ENCODE measurements at regions not wholly inside any gene's neighbourhood (a gene's known extent, or its start where the extent isn't known, plus 50 kb on each side); places are given as distances from the start of the nearest gene placed in this dataset.
A peak's percentile ranks its signal among the peaks of the same experiment; 100 is the strongest.

GRCh38 chr3:73801444-73801843 is 176.7 kb upstream of the PDZRN3 start:
- no peak for DNase-seq
- H3K4me3 ChIP-seq, result no peak overlapping the region
- peaks cover 0 to 2% (median 0%) of the 10 kb centered on the region in 4 donors for H3K9me3 ChIP-seq (ENCODE audit: control insufficient read depth in 4 of 4, insufficient read depth in 3 of 4, low read length in 3 of 4)
- no peaks in the 10 kb centered on the region for H3K4me1 ChIP-seq (ENCODE audit: control insufficient read depth in 5 of 5, insufficient read depth in 5 of 5, low read length in 5 of 5)
- no peak overlapping the region for H3K27ac ChIP-seq (ENCODE audit: low read depth in 1 of 2, low read length in 1 of 2)
- H3K36me3 ChIP-seq (ENCODE audit: control insufficient read depth in 4 of 4, insufficient read depth in 4 of 4, low read length in 4 of 4), result no peaks in the 10 kb centered on the region
- H3K27me3 ChIP-seq (ENCODE audit: control insufficient read depth in 3 of 3, insufficient read depth in 3 of 3, low read length in 2 of 3), result no peaks in the 10 kb centered on the region
- 86 to 92% methylated on average over 2 of the region's 2 CpGs for WGBS, 2 donors
- TF ChIP-seq, protein P1, sequence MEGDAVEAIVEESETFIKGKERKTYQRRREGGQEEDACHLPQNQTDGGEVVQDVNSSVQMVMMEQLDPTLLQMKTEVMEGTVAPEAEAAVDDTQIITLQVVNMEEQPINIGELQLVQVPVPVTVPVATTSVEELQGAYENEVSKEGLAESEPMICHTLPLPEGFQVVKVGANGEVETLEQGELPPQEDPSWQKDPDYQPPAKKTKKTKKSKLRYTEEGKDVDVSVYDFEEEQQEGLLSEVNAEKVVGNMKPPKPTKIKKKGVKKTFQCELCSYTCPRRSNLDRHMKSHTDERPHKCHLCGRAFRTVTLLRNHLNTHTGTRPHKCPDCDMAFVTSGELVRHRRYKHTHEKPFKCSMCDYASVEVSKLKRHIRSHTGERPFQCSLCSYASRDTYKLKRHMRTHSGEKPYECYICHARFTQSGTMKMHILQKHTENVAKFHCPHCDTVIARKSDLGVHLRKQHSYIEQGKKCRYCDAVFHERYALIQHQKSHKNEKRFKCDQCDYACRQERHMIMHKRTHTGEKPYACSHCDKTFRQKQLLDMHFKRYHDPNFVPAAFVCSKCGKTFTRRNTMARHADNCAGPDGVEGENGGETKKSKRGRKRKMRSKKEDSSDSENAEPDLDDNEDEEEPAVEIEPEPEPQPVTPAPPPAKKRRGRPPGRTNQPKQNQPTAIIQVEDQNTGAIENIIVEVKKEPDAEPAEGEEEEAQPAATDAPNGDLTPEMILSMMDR (IDR thresholded peaks at IDR 0.05; ENCODE audit: control extremely low read depth, extremely low read depth), result no peak
- H3K9ac ChIP-seq (ENCODE audit: insufficient read depth in 1 of 2, low read length in 2 of 2), result no peak overlapping the region
- ATAC-seq (ENCODE audit: insufficient read depth, low FRiP score), result no peak

- peaks cover 0 to 6% (median 0%) of the 10 kb centered on the region in 5 donors for H3K4me1 ChIP-seq (ENCODE audit: control insufficient read depth in 5 of 5, insufficient read depth in 5 of 5, low read length in 5 of 5)
- ATAC-seq (ENCODE audit: insufficient read depth, low FRiP score), result no peak
- H3K27ac ChIP-seq (ENCODE audit: low read depth in 1 of 2, low read length in 1 of 2), result peak overlapping the region in 1 of 2 donors; percentile 21
- H3K9ac ChIP-seq (ENCODE audit: insufficient read depth in 1 of 2, low read length in 2 of 2), result no peak overlapping the region
- WGBS, 2 donors, result 30 to 63% methylated on average over 1 of the region's 1 CpG
- peak in 2 of 3 donors; percentile 71 to 80 for DNase-seq
- no peaks in the 10 kb centered on the region for H3K36me3 ChIP-seq (ENCODE audit: control insufficient read depth in 4 of 4, insufficient read depth in 4 of 4, low read length in 4 of 4)
- H3K9me3 ChIP-seq (ENCODE audit: control insufficient read depth in 4 of 4, insufficient read depth in 3 of 4, low read length in 3 of 4), result peaks cover 0 to 2% (median 0%) of the 10 kb centered on the region in 4 donors
- no peak overlapping the region for H3K4me3 ChIP-seq
- no peaks in the 10 kb centered on the region for H3K27me3 ChIP-seq (ENCODE audit: control insufficient read depth in 3 of 3, insufficient read depth in 3 of 3, low read length in 2 of 3)
- TF ChIP-seq, protein P1 (IDR thresholded peaks at IDR 0.05; ENCODE audit: control extremely low read depth, extremely low read depth), result no peak
Observed at GRCh38 chr3:73797311-73797710, 172.6 kb upstream of the PDZRN3 start.

DNA sequence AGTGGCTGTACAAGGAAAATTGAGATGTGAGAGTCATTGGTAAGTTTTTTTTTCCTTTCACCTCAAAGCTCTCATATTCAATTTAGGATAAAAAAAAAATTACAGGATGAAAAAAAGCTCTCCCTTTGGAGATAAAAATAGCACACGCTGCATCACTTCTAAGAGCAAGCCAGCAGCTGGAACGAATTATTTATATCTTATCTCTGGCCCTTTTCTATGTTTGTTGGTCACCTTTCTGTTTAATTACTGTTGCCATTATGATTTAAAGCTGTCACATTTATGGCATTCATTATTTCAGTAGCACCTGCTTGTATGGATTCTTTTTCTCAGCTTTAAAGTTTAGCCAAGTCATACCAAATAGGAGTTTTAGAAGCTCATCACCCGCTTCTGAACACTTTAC is 171.6 kb upstream of the PDZRN3 start:
- WGBS, 2 donors, result 62 to 73% methylated on average over 3 of the region's 3 CpGs
- no peak for ATAC-seq (ENCODE audit: insufficient read depth, low FRiP score)
- TF ChIP-seq, protein P1 (IDR thresholded peaks at IDR 0.05; ENCODE audit: control extremely low read depth, extremely low read depth), result no peak

GRCh38 chr3:73791356-73791755 is 166.6 kb upstream of the PDZRN3 start:
- WGBS, 2 donors, result 68 to 88% methylated on average over 4 of the region's 4 CpGs
- H3K4me1 ChIP-seq (ENCODE audit: control insufficient read depth in 5 of 5, insufficient read depth in 5 of 5, low read length in 5 of 5), result peaks cover 0 to 6% (median 3%) of the 10 kb centered on the region in 5 donors
- TF ChIP-seq, protein P1 (IDR thresholded peaks at IDR 0.05; ENCODE audit: control extremely low read depth, extremely low read depth), result no peak
- H3K9ac ChIP-seq (ENCODE audit: insufficient read depth in 1 of 2, low read length in 2 of 2), result no peak overlapping the region
- DNase-seq (no peak), ATAC-seq (ENCODE audit: insufficient read depth, low FRiP score) (no peak)
- H3K27ac ChIP-seq (ENCODE audit: low read depth in 1 of 2, low read length in 1 of 2), result no peak overlapping the region
- H3K4me3 ChIP-seq, result no peak overlapping the region
- H3K9me3 ChIP-seq (ENCODE audit: control insufficient read depth in 4 of 4, insufficient read depth in 3 of 4, low read length in 3 of 4), result no peaks in the 10 kb centered on the region
- no peaks in the 10 kb centered on the region for H3K36me3 ChIP-seq (ENCODE audit: control insufficient read depth in 4 of 4, insufficient read depth in 4 of 4, low read length in 4 of 4)
- no peaks in the 10 kb centered on the region for H3K27me3 ChIP-seq (ENCODE audit: control insufficient read depth in 3 of 3, insufficient read depth in 3 of 3, low read length in 2 of 3)

More for the DNA sequence above, 171.6 kb upstream of the PDZRN3 start:
- Histone ChIP-seq H3K4me1 (ENCODE audit: control insufficient read depth in 5 of 5, insufficient read depth in 5 of 5, low read length in 5 of 5) (peaks cover 0 to 6% (median 0%) of the 10 kb centered on the region in 5 donors), H3K36me3 (ENCODE audit: control insufficient read depth in 4 of 4, insufficient read depth in 4 of 4, low read length in 4 of 4) (no peaks in the 10 kb centered on the region), H3K4me3 (no peak overlapping the region), H3K9me3 (ENCODE audit: control insufficient read depth in 4 of 4, insufficient read depth in 3 of 4, low read length in 3 of 4) (peaks cover 0 to 2% (median 0%) of the 10 kb centered on the region in 4 donors), H3K27ac (ENCODE audit: low read depth in 1 of 2, low read length in 1 of 2) (peak overlapping the region in 1 of 2 donors; percentile 33), H3K27me3 (ENCODE audit: control insufficient read depth in 3 of 3, insufficient read depth in 3 of 3, low read length in 2 of 3) (no peaks in the 10 kb centered on the region), H3K9ac (ENCODE audit: insufficient read depth in 1 of 2, low read length in 2 of 2) (no peak overlapping the region)
- DNase-seq, result peak in 2 of 3 donors; percentile 28 to 46

Data from lung (tissue), 11 donors.